ENCODE measurements at regions not wholly inside any gene's neighbourhood (a gene's known extent, or its start where the extent isn't known, plus 50 kb on each side); places are given as distances from the start of the nearest gene placed in this dataset.

- TF ChIP-seq EZH2phosphoT487 (IDR thresholded peaks at IDR 0.05; ENCODE audit: unreplicated experiment) (no peak), CREB1 (CRISPR knock-in tag; IDR thresholded peaks at IDR 0.05; ENCODE audit: low read depth) (no peak), NANOG (IDR thresholded peaks at IDR 0.05; ENCODE audit: borderline replicate concordance) (no peak), ZNF331 (CRISPR knock-in tag; IDR thresholded peaks at IDR 0.05; ENCODE audit: low read depth) (no peak), POLR2AphosphoS5 (IDR thresholded peaks at IDR 0.05; ENCODE audit: low read depth) (no peak), JUNB (IDR thresholded peaks at IDR 0.05; ENCODE audit: unreplicated experiment) (no peak)
- TF ChIP-seq, protein P1, sequence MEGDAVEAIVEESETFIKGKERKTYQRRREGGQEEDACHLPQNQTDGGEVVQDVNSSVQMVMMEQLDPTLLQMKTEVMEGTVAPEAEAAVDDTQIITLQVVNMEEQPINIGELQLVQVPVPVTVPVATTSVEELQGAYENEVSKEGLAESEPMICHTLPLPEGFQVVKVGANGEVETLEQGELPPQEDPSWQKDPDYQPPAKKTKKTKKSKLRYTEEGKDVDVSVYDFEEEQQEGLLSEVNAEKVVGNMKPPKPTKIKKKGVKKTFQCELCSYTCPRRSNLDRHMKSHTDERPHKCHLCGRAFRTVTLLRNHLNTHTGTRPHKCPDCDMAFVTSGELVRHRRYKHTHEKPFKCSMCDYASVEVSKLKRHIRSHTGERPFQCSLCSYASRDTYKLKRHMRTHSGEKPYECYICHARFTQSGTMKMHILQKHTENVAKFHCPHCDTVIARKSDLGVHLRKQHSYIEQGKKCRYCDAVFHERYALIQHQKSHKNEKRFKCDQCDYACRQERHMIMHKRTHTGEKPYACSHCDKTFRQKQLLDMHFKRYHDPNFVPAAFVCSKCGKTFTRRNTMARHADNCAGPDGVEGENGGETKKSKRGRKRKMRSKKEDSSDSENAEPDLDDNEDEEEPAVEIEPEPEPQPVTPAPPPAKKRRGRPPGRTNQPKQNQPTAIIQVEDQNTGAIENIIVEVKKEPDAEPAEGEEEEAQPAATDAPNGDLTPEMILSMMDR (conservative IDR thresholded peaks at IDR 0.05; ENCODE audit: low read depth in 2 of 2) = no peak
Observed at GRCh38 chr6:80467408-80467807, 360.9 kb downstream of the BCKDHB start (continued).

- Mint-ChIP-seq H3K36me3 (ENCODE audit: low read depth) (no peaks in the 10 kb centered on the region), H3K9me3 (no peaks in the 10 kb centered on the region), H3K27me3 (ENCODE audit: insufficient read depth, low read depth, poor library complexity) (no peaks in the 10 kb centered on the region), H3K4me3 (no peak overlapping the region), H3K4me1 (peaks cover 8% of the 10 kb centered on the region; the same call in 2 of the 3 replicates), H3K27ac (no peak overlapping the region)
- Histone ChIP-seq H3K4me1 (ENCODE audit: insufficient read depth) (0 out of 2 replicates have a peak, but pooled peaks cover 14% of the 10 kb centered on the region), H3F3A (replicated peaks; ENCODE audit: low read depth) (no peaks in the 10 kb centered on the region), H3K79me2 (replicated peaks; ENCODE audit: insufficient read depth) (no peaks in the 10 kb centered on the region), H3K4me2 (no peak overlapping the region), H3K27me3 (ENCODE audit: insufficient read depth) (no peaks in the 10 kb centered on the region), H2AFZ (no peak overlapping the region), H4K20me1 (replicated peaks; ENCODE audit: insufficient read depth) (no peaks in the 10 kb centered on the region), H3K36me3 (ENCODE audit: insufficient read depth) (no peaks in the 10 kb centered on the region), H3K9me2 (ENCODE audit: insufficient read depth) (no peaks in the 10 kb centered on the region), H3K4me3 (no peak overlapping the region), H3K27ac (ENCODE audit: low read depth) (no peak overlapping the region)
- DNase-seq (ENCODE audit: low spot score) (no peak), ATAC-seq (no peak)
- TF ChIP-seq STAT1 (IDR thresholded peaks at IDR 0.05; ENCODE audit: unreplicated experiment) (no peak), CREB1 (CRISPR knock-in tag; IDR thresholded peaks at IDR 0.05; ENCODE audit: low read depth) (no peak), ZNF462 (CRISPR knock-in tag; IDR thresholded peaks at IDR 0.05) (no peak), EZH2 (IDR thresholded peaks at IDR 0.05; ENCODE audit: low read depth, unreplicated experiment) (no peak)
- TF ChIP-seq, protein P1 (conservative IDR thresholded peaks at IDR 0.05; ENCODE audit: low read depth in 2 of 2) = no peak
- TF ChIP-seq, protein P2, sequence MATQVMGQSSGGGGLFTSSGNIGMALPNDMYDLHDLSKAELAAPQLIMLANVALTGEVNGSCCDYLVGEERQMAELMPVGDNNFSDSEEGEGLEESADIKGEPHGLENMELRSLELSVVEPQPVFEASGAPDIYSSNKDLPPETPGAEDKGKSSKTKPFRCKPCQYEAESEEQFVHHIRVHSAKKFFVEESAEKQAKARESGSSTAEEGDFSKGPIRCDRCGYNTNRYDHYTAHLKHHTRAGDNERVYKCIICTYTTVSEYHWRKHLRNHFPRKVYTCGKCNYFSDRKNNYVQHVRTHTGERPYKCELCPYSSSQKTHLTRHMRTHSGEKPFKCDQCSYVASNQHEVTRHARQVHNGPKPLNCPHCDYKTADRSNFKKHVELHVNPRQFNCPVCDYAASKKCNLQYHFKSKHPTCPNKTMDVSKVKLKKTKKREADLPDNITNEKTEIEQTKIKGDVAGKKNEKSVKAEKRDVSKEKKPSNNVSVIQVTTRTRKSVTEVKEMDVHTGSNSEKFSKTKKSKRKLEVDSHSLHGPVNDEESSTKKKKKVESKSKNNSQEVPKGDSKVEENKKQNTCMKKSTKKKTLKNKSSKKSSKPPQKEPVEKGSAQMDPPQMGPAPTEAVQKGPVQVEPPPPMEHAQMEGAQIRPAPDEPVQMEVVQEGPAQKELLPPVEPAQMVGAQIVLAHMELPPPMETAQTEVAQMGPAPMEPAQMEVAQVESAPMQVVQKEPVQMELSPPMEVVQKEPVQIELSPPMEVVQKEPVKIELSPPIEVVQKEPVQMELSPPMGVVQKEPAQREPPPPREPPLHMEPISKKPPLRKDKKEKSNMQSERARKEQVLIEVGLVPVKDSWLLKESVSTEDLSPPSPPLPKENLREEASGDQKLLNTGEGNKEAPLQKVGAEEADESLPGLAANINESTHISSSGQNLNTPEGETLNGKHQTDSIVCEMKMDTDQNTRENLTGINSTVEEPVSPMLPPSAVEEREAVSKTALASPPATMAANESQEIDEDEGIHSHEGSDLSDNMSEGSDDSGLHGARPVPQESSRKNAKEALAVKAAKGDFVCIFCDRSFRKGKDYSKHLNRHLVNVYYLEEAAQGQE (IDR thresholded peaks at IDR 0.05; ENCODE audit: unreplicated experiment) = no peak
Observed at GRCh38 chr6:80466981-80467380, 360.5 kb downstream of the BCKDHB start.

All from GM23338 (cell line).